Upper lobe of left lung (tissue), 6 donors: ENCODE measurements at regions not wholly inside any gene's neighbourhood (a gene's known extent, or its start where the extent isn't known, plus 50 kb on each side); places are given as distances from the start of the nearest gene placed in this dataset.

Experiments
- ATAC-seq, 2 donors: fragments of 200-7000 bp; cut with Tn5 transposase; one replicate each; pipeline ENCODE4 v1.9.1; 2022; ENCODE audit warnings: mild to moderate bottlenecking in 2 of 2, moderate library complexity in 2 of 2; ENCODE audit not compliant: low FRiP score in 2 of 2
- DNase-seq, 2 donors: peaks; one replicate each; pipeline ENCODE4 v3.0.0-alpha.2; 2019 to 2020
- H3K27ac ChIP-seq, 4 donors: fragments of 200-600 bp; sonication (generic); one replicate each; pipeline ENCODE4 v1.5.1; 2016 to 2019
- H3K27me3 ChIP-seq, 4 donors: fragments of 200-600 bp; sonication (generic); one replicate each; pipeline ENCODE4 v1.5.1; 2017 to 2019
- H3K36me3 ChIP-seq, 4 donors: fragments of 200-600 bp; sonication (generic); one replicate each; pipeline ENCODE4 v1.5.1; 2016 to 2019
- H3K4me1 ChIP-seq, 4 donors: fragments of 200-600 bp; sonication (generic); one replicate each; pipeline ENCODE4 v1.5.1; 2018 to 2019
- H3K4me3 ChIP-seq, 4 donors: fragments of 200-600 bp; sonication (generic); one replicate each; pipeline ENCODE4 v1.5.1; 2017 to 2019; ENCODE audit warnings: mild to moderate bottlenecking in 2 of 4, moderate library complexity in 1 of 4
- H3K9me3 ChIP-seq, 4 donors: fragments of 200-600 bp; sonication (generic); one replicate each; pipeline ENCODE4 v1.5.1; 2018 to 2019
- CTCF ChIP-seq, 6 experiments: fragments of 450-650 bp in 4 of 6; fragments of 200-600 bp in 2 of 6; sonication (generic) in 2 of 6; IDR thresholded peaks; one replicate each; pipeline ENCODE4 v1.5.1; 2016 to 2019; ENCODE audit warnings: antibody characterized with exemption in 6 of 6
- EP300 ChIP-seq, 4 donors: sonication (generic); formaldehyde crosslinking; IDR thresholded peaks; one replicate each; pipeline ENCODE4 v1.5.1; 2017; ENCODE audit warnings: antibody characterized with exemption in 4 of 4, control low read depth in 2 of 4
- POLR2A ChIP-seq, 4 donors: fragments of 450-650 bp; IDR thresholded peaks; one replicate each; pipeline ENCODE4 v1.5.1; 2016 to 2017; ENCODE audit warnings: antibody characterized with exemption in 4 of 4, mild to moderate bottlenecking in 2 of 4
- POLR2AphosphoS5 ChIP-seq, 2 donors: sonication (generic); formaldehyde crosslinking; IDR thresholded peaks; one replicate each; pipeline ENCODE4 v1.5.1; 2017; ENCODE audit warnings: antibody characterized with exemption in 2 of 2
- WGBS, 2 donors: methylation state at CpG; one replicate each; pipeline ENCODE4 v1.1.5; 2017 to 2018; 5-methylcytosine and 5-hydroxymethylcytosine counted together
- donor health status: DM: no; HTN: no; CAD: no; lungs with moderate emphysema.
- donor health status: DM: no; HTN: yes; CAD: no; lungs with severe emphysema.

DNA sequence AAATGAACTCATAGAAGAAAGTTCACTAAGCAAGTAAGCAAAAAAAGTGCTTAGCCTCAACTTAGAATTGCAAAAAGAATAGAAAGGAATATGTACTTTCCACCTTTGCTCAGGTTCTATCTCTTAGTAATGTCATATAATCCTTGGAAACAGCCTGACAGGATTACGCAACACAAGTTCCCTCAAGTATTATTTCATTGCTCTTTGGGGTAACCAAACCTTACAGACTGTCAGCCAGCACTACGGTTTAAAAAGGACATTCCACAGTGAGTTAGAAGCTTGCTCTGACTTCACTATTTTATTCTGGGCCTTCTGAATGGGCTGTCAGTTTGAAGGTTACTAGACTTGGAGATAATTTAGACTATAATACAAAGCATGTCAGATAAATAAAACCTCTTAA lies 264.0 kb downstream of the ATXN7L3B start:
- ATAC-seq = no peak
- Histone ChIP-seq H3K9me3 (no peaks in the 10 kb centered on the region), H3K27me3 (no peaks in the 10 kb centered on the region), H3K4me3 (no peak overlapping the region), H3K36me3 (no peaks in the 10 kb centered on the region), H3K4me1 (no peaks in the 10 kb centered on the region), H3K27ac (no peak overlapping the region)
- WGBS, 2 donors = 49 to 50% methylated on average over 2 of the region's 2 CpGs
- TF ChIP-seq CTCF (IDR thresholded peaks at IDR 0.05) = no peak
- no peak for TF ChIP-seq EP300 (IDR thresholded peaks at IDR 0.05)
- TF ChIP-seq POLR2A (IDR thresholded peaks at IDR 0.05) = no peak
- no peak for TF ChIP-seq POLR2AphosphoS5 (IDR thresholded peaks at IDR 0.05)
- no peak for DNase-seq

- TF ChIP-seq POLR2AphosphoS5 (IDR thresholded peaks at IDR 0.05) = no peak
- no peak for TF ChIP-seq EP300 (IDR thresholded peaks at IDR 0.05)
- no peak for TF ChIP-seq POLR2A (IDR thresholded peaks at IDR 0.05)
- no peak for TF ChIP-seq CTCF (IDR thresholded peaks at IDR 0.05)
- H3K4me1 ChIP-seq = no peaks in the 10 kb centered on the region
- no peaks in the 10 kb centered on the region for H3K9me3 ChIP-seq
- DNase-seq (peak; percentile 18 to 28), ATAC-seq (peak; percentile 26 to 51)
- H3K4me3 ChIP-seq = no peak overlapping the region
- H3K27ac ChIP-seq = no peak overlapping the region
- no peaks in the 10 kb centered on the region for H3K36me3 ChIP-seq
- WGBS, 2 donors = 81 to 86% methylated on average over 7 to 10 of the region's 10 CpGs
- H3K27me3 ChIP-seq = no peaks in the 10 kb centered on the region
Observed at GRCh38 chr12:74816398-74817175, 279.0 kb downstream of the ATXN7L3B start.

DNA sequence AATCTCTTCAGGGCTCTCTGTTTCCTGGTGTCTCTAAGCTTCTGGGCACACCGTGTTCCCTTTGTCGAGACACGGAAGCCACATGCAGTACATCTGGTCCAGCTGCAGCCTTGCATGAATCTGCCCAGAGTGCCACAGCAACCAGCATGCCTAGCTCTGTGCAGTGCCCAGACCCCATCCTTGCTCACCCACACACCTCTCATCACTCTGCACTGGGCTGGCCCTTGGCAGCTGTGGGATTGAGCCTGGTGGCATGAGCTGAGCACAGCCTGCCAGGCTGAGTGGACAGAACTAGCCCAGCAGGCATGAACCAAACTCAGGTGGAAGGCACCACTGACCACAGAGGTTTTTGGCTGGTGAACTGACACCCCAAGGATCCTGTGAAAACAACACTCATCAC lies 279.9 kb downstream of the ATXN7L3B start:
- TF ChIP-seq POLR2A (IDR thresholded peaks at IDR 0.05) = no peak
- TF ChIP-seq POLR2AphosphoS5 (IDR thresholded peaks at IDR 0.05) = no peak
- no peak for TF ChIP-seq EP300 (IDR thresholded peaks at IDR 0.05)
- no peak for TF ChIP-seq CTCF (IDR thresholded peaks at IDR 0.05)
- H3K9me3 ChIP-seq = no peaks in the 10 kb centered on the region
- H3K4me1 ChIP-seq = no peaks in the 10 kb centered on the region
- ATAC-seq = peak in 1 of 2 donors; percentile 10
- H3K4me3 ChIP-seq = no peak overlapping the region
- H3K27me3 ChIP-seq = no peaks in the 10 kb centered on the region
- WGBS, 2 donors = 100% methylated on average over 1 to 3 of the region's 3 CpGs
- peak in 1 of 2 donors; percentile 7 for DNase-seq
- H3K27ac ChIP-seq = no peak overlapping the region
- H3K36me3 ChIP-seq = no peaks in the 10 kb centered on the region

DNA sequence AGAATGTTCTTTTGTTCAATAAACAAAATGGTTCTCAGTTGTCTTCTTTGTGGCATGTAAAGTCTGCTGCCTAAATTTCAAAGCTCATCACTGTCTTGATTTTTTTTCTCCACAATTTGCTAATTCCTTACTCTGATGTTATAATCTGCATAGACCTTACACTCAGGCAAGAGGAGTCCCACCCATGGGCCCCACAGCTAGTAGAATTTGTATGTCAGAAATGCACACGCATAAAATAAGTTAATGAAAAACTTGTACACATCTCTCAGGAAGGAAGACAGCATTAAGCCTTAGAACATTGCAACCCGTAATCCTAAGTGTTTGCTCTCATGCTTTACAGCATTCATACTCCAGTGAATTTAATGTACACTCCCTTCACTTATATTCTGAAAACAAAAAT lies 280.8 kb downstream of the ATXN7L3B start:
- WGBS, 2 donors = 40 to 48% methylated on average over 2 of the region's 2 CpGs

More for the DNA sequence above, 280.8 kb downstream of the ATXN7L3B start:
- Histone ChIP-seq H3K4me1 (no peaks in the 10 kb centered on the region), H3K27me3 (no peaks in the 10 kb centered on the region), H3K4me3 (no peak overlapping the region), H3K9me3 (no peaks in the 10 kb centered on the region), H3K27ac (no peak overlapping the region), H3K36me3 (no peaks in the 10 kb centered on the region)
- ATAC-seq = no peak
- TF ChIP-seq EP300 (IDR thresholded peaks at IDR 0.05) (no peak), CTCF (IDR thresholded peaks at IDR 0.05) (no peak), POLR2A (IDR thresholded peaks at IDR 0.05) (no peak), POLR2AphosphoS5 (IDR thresholded peaks at IDR 0.05) (no peak)
- no peak for DNase-seq
